ENCODE measurements at regions not wholly inside any gene's neighbourhood (a gene's known extent, or its start where the extent isn't known, plus 50 kb on each side); places are given as distances from the start of the nearest gene placed in this dataset.
A peak's percentile ranks its signal among the peaks of the same experiment; 100 is the strongest.
"Not testable (repeated sequence)": the region's sequence is repeated elsewhere in the genome, so short reads cannot be mapped to it uniquely, and the experiment has no call there.

DNA sequence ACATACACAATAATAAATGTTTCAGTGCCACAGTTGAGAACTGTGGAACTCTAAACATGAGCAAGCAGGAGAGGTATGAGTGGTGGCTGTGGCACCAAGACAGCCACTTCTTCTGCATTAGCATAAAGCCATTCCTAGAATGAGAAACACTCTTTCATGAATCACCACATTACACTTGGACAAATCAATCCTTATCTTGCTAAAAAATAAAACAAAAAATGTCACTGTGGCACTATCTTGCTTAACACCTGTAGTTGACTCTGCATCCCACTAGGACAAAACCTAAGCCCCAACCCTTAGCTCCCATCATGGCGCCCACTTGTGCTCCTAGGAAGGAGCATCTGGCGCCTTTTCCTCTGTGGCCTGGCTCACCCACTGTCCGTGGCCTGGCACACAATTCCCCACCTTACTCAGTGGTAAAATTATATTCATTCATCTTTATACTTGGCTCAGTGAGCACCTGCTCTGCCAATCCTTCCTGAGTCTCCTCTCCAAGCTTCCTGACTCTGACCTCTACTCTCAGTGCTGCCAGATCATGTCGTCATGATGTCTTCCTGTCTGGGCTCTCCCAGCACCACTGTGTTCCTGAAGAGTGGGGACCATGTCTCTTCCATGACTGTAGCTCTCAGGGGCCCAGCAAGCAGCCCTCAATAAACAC lies 272.9 kb downstream of the LNPK start:
- no peak for DNase-seq (ENCODE audit: low read depth)
- in situ Hi-C loops (cut with HindIII; ENCODE audit: low pct_unique_long_range_greater_than_20kb, low sequenced_read_pairs), result no loop called here

DNA sequence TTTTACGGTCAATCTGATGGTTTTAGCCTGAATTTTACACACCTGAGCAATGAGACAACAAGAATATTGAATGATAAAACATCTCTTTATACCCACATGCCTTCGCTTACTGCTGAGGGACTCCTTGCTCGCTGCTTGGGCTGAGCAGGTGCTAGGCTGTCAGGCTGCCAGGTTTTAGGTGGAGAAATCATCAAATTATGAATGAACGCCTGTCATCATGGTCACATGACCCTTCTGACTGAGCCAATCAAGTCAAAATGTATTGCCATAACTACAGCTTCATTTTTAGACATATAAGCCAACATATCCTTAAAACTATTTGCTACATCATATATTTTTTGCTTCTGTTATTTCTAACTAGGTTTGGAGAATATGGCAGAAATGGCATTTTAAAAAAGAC lies 274.0 kb downstream of the LNPK start:
- no peak for DNase-seq (ENCODE audit: low read depth)
- in situ Hi-C loops (cut with HindIII; ENCODE audit: low pct_unique_long_range_greater_than_20kb, low sequenced_read_pairs), result no loop called here

DNA sequence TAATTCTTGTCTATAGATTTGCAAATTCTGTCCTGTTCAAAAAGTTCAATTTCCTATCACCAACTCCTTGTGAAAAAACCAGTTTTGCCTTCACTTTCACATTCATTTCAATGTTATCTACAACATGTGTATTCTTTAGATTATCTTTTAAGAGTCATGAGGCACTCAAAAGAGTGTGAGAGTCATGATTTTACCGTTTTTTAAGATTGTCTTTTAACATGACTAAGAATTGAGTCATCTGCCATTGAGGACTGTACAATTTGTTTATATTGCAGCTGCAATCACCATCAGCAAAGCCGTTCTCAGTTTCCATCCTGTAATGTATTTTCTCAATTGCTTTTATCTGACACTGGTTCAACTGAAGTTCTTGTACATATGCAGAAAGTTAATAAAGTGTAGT lies 275.8 kb downstream of the LNPK start:
- DNase-seq (ENCODE audit: low read depth), result peak; percentile 26
- in situ Hi-C loops (cut with HindIII; ENCODE audit: low pct_unique_long_range_greater_than_20kb, low sequenced_read_pairs), result no loop called here

DNA sequence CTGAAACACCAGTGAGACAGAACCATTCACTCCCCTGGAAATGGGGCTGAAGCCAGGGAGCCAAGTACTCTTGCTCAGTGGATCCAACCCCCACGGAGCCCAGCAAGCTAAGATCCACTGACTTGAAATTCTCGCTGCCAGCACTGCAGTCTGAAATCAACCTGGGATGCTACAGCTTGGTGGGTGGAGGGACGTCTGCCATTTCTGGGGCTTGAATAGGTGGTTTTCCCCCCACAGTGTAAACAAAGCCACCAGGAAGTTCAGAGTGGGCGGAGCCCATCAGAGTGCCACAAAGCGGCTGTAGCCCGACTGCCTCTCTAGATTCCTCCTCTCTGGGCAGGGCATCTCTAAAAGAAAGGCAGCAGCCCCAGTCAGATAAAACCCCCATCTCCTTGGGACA lies 292.8 kb downstream of the LNPK start:
- DNase-seq (ENCODE audit: low read depth), result no peak
- in situ Hi-C loops (cut with HindIII; ENCODE audit: low pct_unique_long_range_greater_than_20kb, low sequenced_read_pairs), result no loop called here

DNA sequence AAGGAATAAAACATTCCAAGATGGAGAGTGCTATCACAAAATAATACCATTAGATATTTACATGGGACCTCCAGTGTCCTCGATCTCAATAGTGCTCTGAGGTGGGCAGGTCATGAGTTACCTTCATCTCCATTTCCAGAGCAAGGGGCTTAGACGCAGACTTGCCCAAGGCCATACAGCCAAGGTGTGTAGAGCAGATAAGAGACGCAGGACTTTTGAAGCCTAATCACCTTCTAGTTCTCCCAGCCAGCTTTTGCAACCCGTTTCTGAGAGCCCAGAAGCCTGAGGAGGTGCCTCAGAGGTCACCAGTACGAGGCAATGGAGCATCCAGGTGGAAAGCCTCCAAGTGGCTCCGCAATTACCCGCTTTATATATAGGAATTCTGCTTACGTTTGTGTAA lies 294.7 kb downstream of the LNPK start:
- DNase-seq (ENCODE audit: low read depth), result no peak
- in situ Hi-C loops (cut with HindIII; ENCODE audit: low pct_unique_long_range_greater_than_20kb, low sequenced_read_pairs), result no loop called here

DNA sequence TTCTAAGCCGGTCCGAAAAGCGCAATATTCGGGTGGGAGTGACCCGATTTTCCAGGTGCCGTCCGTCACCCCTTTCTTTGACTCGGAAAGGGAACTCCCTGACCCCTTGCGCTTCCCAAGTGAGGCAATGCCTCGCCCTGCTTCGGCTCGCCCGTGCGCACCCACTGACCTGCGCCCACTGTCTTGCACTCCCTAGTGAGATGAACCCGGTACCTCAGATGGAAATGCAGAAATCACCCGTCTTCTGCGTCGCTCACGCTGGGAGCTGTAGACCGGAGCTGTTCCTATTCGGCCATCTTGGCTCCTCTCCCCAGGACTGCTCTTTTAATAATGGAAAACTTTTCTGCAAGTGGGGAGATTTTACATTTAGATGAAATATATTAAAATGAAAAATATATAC lies 297.5 kb downstream of the LNPK start:
- DNase-seq (ENCODE audit: low read depth); in situ Hi-C loops (cut with HindIII; ENCODE audit: low pct_unique_long_range_greater_than_20kb, low sequenced_read_pairs): not testable (repeated sequence)

DNA sequence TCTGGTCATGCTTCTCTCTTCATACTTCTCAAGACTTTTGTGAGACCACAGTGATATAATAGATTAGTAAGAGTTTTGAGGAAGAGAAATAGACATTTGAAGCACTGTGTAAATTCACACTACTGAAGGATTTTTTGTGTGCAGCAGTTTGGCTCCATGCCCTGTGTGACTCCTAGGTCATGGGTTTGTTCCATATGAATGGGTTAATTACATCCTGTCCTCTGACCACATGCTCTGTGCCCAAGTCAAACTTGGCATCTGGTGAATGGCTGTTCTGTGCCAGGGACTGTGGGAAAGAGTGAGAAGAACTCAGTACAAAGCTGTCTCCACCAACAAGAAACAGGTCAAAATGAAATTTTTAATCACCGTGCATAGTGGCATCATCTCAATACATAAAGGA lies 304.0 kb downstream of the LNPK start:
- in situ Hi-C loops (cut with HindIII; ENCODE audit: low pct_unique_long_range_greater_than_20kb, low sequenced_read_pairs), result no loop called here
- peak; percentile 17 for DNase-seq (ENCODE audit: low read depth)

DNA sequence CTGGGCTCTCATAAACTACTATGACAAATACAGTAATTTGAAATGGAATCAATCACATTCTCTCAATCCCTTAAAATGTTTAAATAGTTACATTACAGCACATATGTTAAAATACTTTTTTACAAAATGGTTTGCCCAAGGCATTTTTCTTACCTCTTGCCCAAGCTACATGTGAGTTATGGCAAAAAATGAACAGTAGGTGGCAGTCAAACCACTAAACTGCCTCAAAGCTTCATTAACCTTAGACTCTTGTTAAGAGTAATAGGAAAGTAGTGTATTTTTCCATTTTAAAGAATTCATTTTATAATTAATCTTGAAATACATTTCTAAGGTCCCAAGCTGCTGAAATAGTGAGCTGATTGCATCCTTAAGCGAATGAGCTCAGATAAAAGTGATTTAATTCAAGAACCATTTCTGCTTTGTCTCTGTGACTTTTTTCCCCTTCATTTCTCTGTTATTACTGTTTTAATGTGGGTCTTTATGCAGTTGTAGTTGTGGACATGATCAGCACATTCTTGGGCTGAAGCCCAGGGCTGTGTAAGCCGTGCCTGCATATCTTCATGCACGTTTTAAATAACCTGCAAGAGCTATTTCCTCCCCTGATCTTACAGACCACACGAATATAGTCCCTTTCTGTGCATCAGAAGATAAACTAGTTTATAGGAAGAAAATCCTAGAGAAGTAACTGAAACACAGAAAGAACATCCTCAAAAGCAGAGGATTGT lies 311.8 kb downstream of the LNPK start:
- in situ Hi-C loops (cut with HindIII; ENCODE audit: low pct_unique_long_range_greater_than_20kb, low sequenced_read_pairs), result no loop called here
- peak; percentile 44 for DNase-seq (ENCODE audit: low read depth)

DNA sequence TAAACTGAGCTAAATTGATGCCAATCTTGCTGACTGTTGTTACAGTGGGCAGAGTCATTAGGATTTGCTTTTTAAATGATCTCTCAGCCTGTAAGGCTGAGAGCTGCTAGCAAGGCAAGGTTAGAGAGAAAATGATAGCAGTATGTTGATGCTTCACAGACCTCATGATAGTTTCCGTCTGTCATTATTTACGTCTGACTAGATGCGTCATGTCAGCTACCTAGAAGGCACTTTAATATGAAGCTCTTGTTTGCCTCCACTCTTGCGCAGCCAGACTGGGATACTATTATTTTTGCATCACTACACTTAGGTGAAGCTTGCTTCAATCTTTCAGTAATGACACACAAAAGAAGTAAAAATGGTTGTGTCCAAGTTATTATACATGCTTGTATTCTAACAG lies 313.8 kb downstream of the LNPK start:
- DNase-seq (ENCODE audit: low read depth), result no peak
- in situ Hi-C loops (cut with HindIII; ENCODE audit: low pct_unique_long_range_greater_than_20kb, low sequenced_read_pairs), result no loop called here

DNA sequence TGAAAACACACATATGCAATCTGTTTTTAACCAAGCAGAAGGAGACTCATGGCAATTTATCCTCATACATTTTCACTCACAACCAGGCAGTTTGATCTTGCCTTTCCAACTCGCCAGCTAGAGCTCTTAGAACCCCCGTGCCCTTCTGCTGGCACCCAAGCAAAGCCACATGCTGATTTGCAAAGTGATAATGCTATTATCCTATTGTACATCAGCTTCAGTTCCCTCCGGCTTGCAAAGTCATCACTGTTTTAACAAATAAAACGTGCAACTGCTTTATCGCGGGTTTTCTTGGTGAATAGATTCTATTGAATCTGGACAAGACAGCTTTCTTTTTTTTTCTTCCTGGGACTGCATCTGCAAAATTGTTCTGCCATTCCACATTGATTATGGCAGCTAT lies 314.6 kb downstream of the LNPK start:
- in situ Hi-C loops (cut with HindIII; ENCODE audit: low pct_unique_long_range_greater_than_20kb, low sequenced_read_pairs), result no loop called here
- DNase-seq (ENCODE audit: low read depth), result no peak

DNA sequence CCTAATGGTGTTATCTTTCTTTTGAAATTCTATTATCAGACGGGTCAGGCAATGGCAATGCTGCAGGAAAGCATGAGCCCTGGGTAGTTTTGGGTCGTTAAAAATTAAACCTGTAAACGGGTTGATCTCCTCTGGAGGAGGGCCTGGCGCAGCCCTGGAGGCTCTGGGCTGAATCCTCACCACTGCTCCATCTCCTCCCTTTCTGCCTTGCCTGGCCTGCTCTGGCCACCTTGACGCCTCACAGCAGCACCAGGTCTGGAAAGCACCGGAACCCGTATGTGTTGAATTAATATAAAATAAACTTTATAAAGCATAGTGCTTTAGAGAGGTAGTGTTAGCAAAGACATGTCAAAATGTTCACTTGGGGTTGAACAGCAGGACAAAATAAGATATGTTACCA lies 316.1 kb downstream of the LNPK start:
- no peak for DNase-seq (ENCODE audit: low read depth)
- in situ Hi-C loops (cut with HindIII; ENCODE audit: low pct_unique_long_range_greater_than_20kb, low sequenced_read_pairs), result no loop called here

DNA sequence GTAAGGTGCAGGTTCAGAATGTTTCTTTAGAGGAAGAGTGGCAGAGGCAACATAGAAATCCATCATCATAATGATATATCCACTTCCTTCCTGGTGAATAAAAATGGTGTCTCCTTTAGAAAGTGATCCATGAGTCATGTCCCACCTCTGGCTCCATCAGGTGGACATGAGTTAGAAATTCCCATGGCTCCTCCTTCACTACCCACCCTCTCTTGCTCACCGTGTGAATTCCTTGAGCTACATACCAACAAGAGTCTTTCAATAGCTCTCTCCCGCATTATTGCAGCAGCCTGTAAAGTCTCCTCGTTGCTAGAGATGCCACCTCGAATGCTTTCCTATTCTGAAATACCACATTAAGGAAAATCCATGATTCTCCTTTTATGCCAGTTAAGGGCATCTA lies 317.6 kb downstream of the LNPK start:
- DNase-seq (ENCODE audit: low read depth), result peak; percentile 8
- in situ Hi-C loops (cut with HindIII; ENCODE audit: low pct_unique_long_range_greater_than_20kb, low sequenced_read_pairs), result no loop called here

DNA sequence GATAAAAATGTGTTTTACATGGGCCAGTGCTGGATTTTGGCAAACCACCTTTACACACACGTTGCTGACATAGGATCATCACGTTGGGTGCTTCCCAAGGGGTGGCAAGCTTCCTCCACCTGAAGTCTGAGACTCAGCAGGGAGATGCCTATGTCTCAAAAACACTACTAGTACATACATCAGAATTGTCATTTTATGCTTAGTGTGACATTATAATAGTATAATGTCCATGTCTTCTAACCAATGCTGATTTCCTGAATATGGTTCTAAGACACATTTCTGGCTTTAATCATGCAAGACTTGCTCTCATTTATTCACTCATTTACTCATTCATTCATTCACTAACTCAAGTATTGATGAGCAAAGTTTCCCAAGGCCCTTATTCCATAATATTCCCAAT lies 322.3 kb downstream of the LNPK start:
- DNase-seq (ENCODE audit: low read depth), result no peak
- in situ Hi-C loops (cut with HindIII; ENCODE audit: low pct_unique_long_range_greater_than_20kb, low sequenced_read_pairs), result no loop called here

DNA sequence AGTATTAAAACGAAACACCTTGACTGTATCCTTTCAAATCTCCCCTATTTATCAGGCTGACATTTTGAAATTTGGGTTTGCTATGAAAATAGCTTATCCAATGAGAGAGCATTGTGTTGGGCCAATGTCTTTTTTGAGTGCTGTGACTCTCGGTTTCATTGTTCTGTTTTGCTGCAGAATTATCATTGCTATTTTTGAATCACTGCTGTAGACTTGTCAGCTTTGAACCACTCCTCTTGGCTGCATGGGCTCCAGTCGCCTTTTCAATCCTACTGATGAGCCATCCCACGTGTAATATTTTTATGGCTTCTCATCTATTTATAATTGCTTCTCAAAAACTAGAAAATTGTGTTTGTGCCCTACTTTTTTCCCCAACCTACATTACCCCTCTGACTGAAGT lies 322.8 kb downstream of the LNPK start:
- DNase-seq (ENCODE audit: low read depth), result no peak
- in situ Hi-C loops (cut with HindIII; ENCODE audit: low pct_unique_long_range_greater_than_20kb, low sequenced_read_pairs), result no loop called here

DNA sequence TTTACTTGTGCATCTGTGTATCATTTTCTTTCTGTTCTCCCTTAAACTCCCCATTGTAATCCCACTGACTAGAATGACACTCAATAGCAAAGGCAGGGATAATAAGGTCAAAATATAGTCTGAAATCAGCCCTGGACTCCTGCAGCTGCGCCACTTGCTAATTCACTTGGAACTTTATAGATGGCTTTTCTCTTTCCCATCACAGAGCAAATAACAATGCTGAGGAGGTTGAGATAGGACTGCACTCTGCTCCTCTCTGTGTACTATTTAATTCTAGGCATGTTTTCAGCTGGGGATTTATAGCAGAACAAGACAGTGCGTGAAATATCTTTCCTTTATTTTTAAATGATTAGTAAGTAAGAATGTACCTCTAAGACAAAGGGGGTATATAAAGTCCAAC lies 324.2 kb downstream of the LNPK start:
- no peak for DNase-seq (ENCODE audit: low read depth)
- in situ Hi-C loops (cut with HindIII; ENCODE audit: low pct_unique_long_range_greater_than_20kb, low sequenced_read_pairs), result no loop called here

DNA sequence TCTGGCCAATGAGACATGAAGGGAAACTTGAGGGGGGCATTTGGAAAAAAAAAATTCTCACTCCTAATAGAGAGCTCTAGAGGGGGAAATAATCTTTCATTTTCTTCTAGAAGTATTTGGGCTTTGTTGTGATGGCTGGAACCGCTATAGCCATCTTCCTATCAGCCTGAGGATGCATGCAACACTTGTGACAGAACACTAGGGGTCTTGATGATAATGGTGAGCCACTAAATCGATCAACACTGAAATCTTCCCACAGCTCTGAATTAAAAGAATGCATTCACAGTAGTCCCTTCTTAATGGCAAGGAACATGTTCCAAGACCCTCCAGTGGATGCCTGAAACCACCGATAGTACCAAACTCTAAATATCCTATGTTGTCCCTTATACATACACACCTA lies 325.3 kb downstream of the LNPK start:
- in situ Hi-C loops (cut with HindIII; ENCODE audit: low pct_unique_long_range_greater_than_20kb, low sequenced_read_pairs), result no loop called here
- no peak for DNase-seq (ENCODE audit: low read depth)

DNA sequence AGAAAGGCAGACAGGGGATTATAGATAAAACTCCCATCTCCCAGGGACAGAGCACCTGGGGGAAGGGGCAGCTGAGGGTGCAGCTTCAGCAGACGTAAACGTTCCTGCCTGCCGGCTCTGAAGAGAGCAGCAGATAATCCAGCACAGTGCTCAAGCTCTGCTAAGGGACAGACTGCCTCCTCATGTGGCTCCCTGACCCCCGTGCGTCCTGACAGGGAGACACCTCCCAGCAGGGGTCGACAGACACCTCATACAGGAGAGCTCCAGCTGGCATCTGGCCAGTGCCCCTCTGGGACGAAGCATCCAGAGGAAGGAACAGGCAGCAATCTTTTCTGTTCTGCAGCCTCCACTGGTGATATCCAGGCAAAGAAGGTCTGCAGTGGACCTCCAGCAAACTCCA lies 333.3 kb downstream of the LNPK start:
- DNase-seq (ENCODE audit: low read depth); in situ Hi-C loops (cut with HindIII; ENCODE audit: low pct_unique_long_range_greater_than_20kb, low sequenced_read_pairs): not testable (repeated sequence)

DNA sequence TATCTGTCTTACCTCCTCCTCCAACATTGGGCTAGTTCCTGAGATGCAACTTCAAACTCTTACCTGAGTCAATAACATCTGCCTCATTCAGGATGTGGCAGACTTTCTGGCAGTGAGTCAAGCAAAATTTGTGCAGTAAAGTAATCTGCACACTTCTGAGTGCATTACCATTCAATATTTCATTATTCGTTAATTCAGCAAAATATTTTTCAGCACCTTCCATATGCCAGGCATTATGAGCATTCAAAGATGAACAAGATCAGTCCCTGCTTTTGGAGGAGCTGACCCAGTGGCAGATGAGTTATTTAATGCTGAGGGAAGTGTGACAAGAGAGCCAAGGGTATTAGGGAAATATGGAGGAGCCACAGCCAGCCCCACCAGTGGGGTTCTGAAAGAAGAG lies 339.7 kb downstream of the LNPK start:
- in situ Hi-C loops (cut with HindIII; ENCODE audit: low pct_unique_long_range_greater_than_20kb, low sequenced_read_pairs), result no loop called here
- DNase-seq (ENCODE audit: low read depth), result no peak

DNA sequence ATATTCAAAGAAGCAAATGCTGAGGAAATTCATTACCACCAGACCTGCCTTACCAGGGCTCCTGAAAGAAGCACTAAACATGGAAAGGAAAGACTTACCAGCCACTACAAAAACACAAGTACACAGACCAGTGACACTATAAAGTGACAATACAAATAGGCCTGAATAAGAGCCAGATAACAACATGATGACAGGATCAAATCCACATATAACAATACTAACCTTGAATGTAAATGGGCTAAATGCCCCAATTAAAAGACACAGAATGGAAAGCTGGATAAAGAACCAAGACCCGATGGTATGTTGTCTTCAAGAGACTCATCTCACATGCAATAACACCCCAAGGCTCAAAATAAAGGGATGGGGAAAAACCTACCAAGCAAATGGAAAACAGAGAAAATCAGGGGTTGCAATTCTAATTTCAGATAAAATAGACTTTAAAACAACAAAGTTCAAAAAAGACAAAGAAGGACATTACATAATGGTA lies 353.4 kb downstream of the LNPK start:
- in situ Hi-C loops (cut with HindIII; ENCODE audit: low pct_unique_long_range_greater_than_20kb, low sequenced_read_pairs), result no loop called here
- no peak for DNase-seq (ENCODE audit: low read depth)

DNA sequence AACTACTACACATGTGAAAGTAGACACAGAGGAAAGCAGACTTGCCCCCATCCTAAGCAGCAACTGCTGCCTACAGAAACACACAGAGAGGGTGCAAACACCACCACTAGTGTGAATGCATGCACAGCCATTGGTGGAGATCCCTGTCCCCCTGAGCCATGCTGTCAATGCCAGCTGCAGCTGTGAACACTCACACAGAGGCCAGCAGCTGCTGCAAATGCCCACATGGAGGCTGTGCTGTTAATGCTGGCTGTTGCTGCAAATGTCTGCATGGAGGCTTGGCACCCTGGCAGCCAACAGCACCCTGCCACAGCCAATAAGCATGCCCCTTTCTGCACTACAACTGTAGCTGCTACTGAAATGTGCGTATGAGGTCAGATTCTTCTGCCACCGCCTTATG lies 355.0 kb downstream of the LNPK start:
- in situ Hi-C loops (cut with HindIII; ENCODE audit: low pct_unique_long_range_greater_than_20kb, low sequenced_read_pairs), result no loop called here
- no peak for DNase-seq (ENCODE audit: low read depth)
